Heart left ventricle (tissue), 16 donors: ENCODE measurements at regions not wholly inside any gene's neighbourhood (a gene's known extent, or its start where the extent isn't known, plus 50 kb on each side); places are given as distances from the start of the nearest gene placed in this dataset.

Experiments
- ATAC-seq, 4 donors: fragments of 200-7000 bp; cut with Tn5 transposase; one replicate each; pipeline ENCODE4 v1.9.1; 2020 to 2022; ENCODE audit warnings: moderate library complexity in 4 of 4, mild to moderate bottlenecking in 3 of 4, moderate number of reproducible peaks in 1 of 4
- DNase-seq, 5 donors: peaks; one replicate each; pipeline ENCODE4 v3.0.0-alpha.2; 2020
- H3K27ac ChIP-seq, 12 donors: fragments of 200-600 bp; sonication (generic) in 4 of 12; one replicate each; pipeline versions ENCODE4 v1.5.0 to v1.8.0; 2016 to 2022; ENCODE audit warnings: mild to moderate bottlenecking in 2 of 12
- H3K27me3 ChIP-seq, 9 donors: fragments of 200-600 bp; sonication (generic) in 2 of 9; one replicate each; pipeline versions ENCODE4 v1.5.1 to v1.8.0; 2016 to 2022; ENCODE audit warnings: mild to moderate bottlenecking in 3 of 9
- H3K36me3 ChIP-seq, 9 donors: fragments of 200-600 bp; sonication (generic) in 2 of 9; one replicate each; pipeline versions ENCODE4 v1.5.0 to v1.8.0; 2018 to 2022; ENCODE audit warnings: mild to moderate bottlenecking in 2 of 9
- H3K4me1 ChIP-seq, 12 donors: fragments of 200-600 bp; sonication (generic) in 4 of 12; one replicate each; pipeline versions ENCODE4 v1.5.0 to v1.8.0; 2016 to 2022; ENCODE audit warnings: mild to moderate bottlenecking in 3 of 12
- H3K4me3 ChIP-seq, 12 donors: fragments of 200-600 bp; sonication (generic) in 4 of 12; one replicate each; pipeline versions ENCODE4 v1.5.0 to v1.8.0; 2017 to 2022; ENCODE audit warnings: mild to moderate bottlenecking in 9 of 12, moderate library complexity in 4 of 12
- H3K9me3 ChIP-seq, 12 donors: fragments of 200-600 bp; sonication (generic) in 4 of 12; one replicate each; pipeline versions ENCODE4 v1.5.0 to v1.8.0; 2016 to 2022; ENCODE audit warnings: mild to moderate bottlenecking in 1 of 12
- POLR2A ChIP-seq, 2 donors: fragments of 450-650 bp; IDR thresholded peaks; one replicate each; pipeline ENCODE4 v1.6.1; 2017; ENCODE audit warnings: antibody characterized with exemption in 2 of 2, mild to moderate bottlenecking in 2 of 2, moderate library complexity in 2 of 2
- WGBS, 4 donors: extraction: QIAGEN DNeasy Blood & Tissue Kit in 2 of 4; methylation state at CpG; one replicate each; pipeline versions ENCODE4 v1.1.5 to v1.1.7; 2013 to 2018; 5-methylcytosine and 5-hydroxymethylcytosine counted together
- intact Hi-C, 10 donors: fragments of 100-400 bp; cut with DNase I; formaldehyde crosslinking; loops; one replicate each; pipeline versions ENCODE4 v1.11.1 to v1.14.2; 2022
- TF ChIP-seq, protein P1 (sequence below), 12 donors: fragments of 200-600 bp; sonication (generic) in 4 of 12; IDR thresholded peaks; one replicate each; pipeline versions ENCODE4 v1.5.0 to v1.8.0; 2018 to 2022; ENCODE audit warnings: antibody characterized with exemption in 12 of 12, mild to moderate bottlenecking in 5 of 12
- donor health status: ischemic (EF 13 %, LVEDD 7.1; RV severe dilation, severe dysfunction).
- donor health status: healthy with polysubstance abuse.
- donor health status: DM: no; HTN: yes; CAD: no.
- donor health status: DM: no; HTN: no; CAD: no.
- donor health status: ischemic (EF 25% LVEDD 6.9; RV normal size, moderate dysfunction).
- donor health status: ischemic (EF 25% LVEDD 5.7; RV mildly dilated, moderate dysfunction).
- donor health status: healthy.
- donor health status: DM: yes; HTN: yes; CAD: no.
- donor health status: ischemic (EF 35%, LVEDD 5.7; RV mildly dilated, moderate dysfunction).
- donor health status: nonischemic (EF 11% LVEDD 7.7; RV severe dilation, severe dysfunction).
- donor health status: DM: yes; HTN: yes; CAD: no.
- donor health status: PGD.
- donor health status: ischemic (EF 29% LVEDD 5.4; RV normal size, mild dysfunction).
- donor health status: nonischemic (EF 23%, LVEDD 6.1; RV moderate dilation, normal function).

- intact Hi-C loops, result no loop called here
- no peak for TF ChIP-seq POLR2A (IDR thresholded peaks at IDR 0.05)
- TF ChIP-seq, protein P1, sequence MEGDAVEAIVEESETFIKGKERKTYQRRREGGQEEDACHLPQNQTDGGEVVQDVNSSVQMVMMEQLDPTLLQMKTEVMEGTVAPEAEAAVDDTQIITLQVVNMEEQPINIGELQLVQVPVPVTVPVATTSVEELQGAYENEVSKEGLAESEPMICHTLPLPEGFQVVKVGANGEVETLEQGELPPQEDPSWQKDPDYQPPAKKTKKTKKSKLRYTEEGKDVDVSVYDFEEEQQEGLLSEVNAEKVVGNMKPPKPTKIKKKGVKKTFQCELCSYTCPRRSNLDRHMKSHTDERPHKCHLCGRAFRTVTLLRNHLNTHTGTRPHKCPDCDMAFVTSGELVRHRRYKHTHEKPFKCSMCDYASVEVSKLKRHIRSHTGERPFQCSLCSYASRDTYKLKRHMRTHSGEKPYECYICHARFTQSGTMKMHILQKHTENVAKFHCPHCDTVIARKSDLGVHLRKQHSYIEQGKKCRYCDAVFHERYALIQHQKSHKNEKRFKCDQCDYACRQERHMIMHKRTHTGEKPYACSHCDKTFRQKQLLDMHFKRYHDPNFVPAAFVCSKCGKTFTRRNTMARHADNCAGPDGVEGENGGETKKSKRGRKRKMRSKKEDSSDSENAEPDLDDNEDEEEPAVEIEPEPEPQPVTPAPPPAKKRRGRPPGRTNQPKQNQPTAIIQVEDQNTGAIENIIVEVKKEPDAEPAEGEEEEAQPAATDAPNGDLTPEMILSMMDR (IDR thresholded peaks at IDR 0.05), result no peak
- no peak overlapping the region for H3K27ac ChIP-seq
Observed at GRCh38 chr7:25351761-25352160, 123.5 kb upstream of the NPVF start.

GRCh38 chr7:25353196-25353595, 124.9 kb upstream of the NPVF start:
- ATAC-seq (no peak), DNase-seq (no peak)
- Histone ChIP-seq H3K4me3 (no peak overlapping the region), H3K4me1 (no peaks in the 10 kb centered on the region), H3K9me3 (no peaks in the 10 kb centered on the region), H3K27ac (no peak overlapping the region), H3K36me3 (no peaks in the 10 kb centered on the region), H3K27me3 (peaks cover 0 to 3% (median 0%) of the 10 kb centered on the region in 9 donors)
- no peak for TF ChIP-seq POLR2A (IDR thresholded peaks at IDR 0.05)
- TF ChIP-seq, protein P1 (IDR thresholded peaks at IDR 0.05), result no peak
- intact Hi-C loops, result no loop called here
- WGBS, 4 donors, result 73 to 98% (median 84%) methylated on average over 2 of the region's 2 CpGs

More at GRCh38 chr7:25351761-25352160, 123.5 kb upstream of the NPVF start:
- no peak for DNase-seq
- H3K9me3 ChIP-seq, result no peaks in the 10 kb centered on the region
- peaks cover 0 to 3% (median 0%) of the 10 kb centered on the region in 9 donors for H3K27me3 ChIP-seq
- ATAC-seq, result no peak
- no peaks in the 10 kb centered on the region for H3K4me1 ChIP-seq
- no peaks in the 10 kb centered on the region for H3K36me3 ChIP-seq
- WGBS, 4 donors, result 86 to 93% (median 88%) methylated on average over 4 of the region's 4 CpGs
- no peak overlapping the region for H3K4me3 ChIP-seq

DNA sequence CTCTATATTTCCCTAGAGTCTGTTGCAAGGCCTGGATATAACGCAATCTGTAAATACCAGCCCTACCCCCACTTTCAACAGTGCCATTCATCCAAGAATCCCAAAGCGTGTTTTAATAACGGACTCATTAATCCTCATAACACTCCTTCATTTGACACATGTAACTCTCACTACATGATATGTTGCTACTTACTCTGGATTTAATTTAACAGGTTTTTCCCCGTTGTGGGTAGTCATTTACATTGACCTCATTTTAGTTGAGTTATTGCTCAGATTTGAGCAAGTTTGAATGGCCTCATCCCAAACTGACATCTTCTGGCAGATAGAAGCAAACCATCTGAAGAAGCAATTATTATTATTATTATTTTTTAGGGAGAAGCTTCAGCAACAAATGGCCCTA, 125.4 kb upstream of the NPVF start:
- no peak for TF ChIP-seq POLR2A (IDR thresholded peaks at IDR 0.05)
- TF ChIP-seq, protein P1 (IDR thresholded peaks at IDR 0.05), result no peak
- ATAC-seq (no peak), DNase-seq (no peak)
- H3K27ac ChIP-seq, result no peak overlapping the region
- H3K4me3 ChIP-seq, result no peak overlapping the region
- intact Hi-C loops, result no loop called here
- WGBS, 4 donors, result 91 to 94% (median 93%) methylated on average over 4 of the region's 4 CpGs
- H3K4me1 ChIP-seq, result no peaks in the 10 kb centered on the region
- H3K9me3 ChIP-seq, result no peaks in the 10 kb centered on the region
- no peaks in the 10 kb centered on the region for H3K36me3 ChIP-seq
- H3K27me3 ChIP-seq, result peaks cover 0 to 3% (median 0%) of the 10 kb centered on the region in 9 donors

DNA sequence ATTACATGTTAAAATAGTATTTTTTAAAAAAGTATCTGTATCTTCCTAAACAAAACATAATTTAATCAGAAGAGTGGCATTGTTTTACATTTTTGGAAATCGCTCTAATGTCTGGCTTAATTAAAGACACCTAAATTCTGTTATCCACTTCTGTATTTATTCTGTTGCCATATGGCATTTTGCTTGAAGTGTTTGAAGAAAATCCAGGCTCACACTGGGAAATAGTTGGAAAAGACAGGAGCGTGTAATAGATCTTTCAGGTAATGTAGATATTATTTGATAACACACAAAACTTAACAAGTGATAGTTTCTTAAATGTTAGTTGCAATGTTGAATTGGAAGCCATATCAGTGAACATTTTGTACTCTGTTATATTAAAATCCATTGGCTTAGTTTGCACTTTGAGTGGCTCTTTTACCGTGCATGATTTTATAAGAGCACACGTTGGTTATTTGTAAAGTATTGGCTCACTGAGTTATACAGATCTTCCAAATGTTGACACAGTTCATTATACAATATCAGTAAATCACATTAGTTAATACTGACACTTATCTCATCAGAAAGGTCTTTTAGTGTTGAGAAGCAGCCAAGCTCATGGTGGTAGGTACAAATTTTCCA, 128.4 kb upstream of the NPVF start:
- TF ChIP-seq, protein P1 (IDR thresholded peaks at IDR 0.05), result no peak
- TF ChIP-seq POLR2A (IDR thresholded peaks at IDR 0.05), result no peak
- 78 to 94% (median 85%) methylated on average over 4 of the region's 4 CpGs for WGBS, 4 donors
- no peak overlapping the region for H3K27ac ChIP-seq
- peaks cover 0 to 3% (median 0%) of the 10 kb centered on the region in 9 donors for H3K27me3 ChIP-seq
- H3K9me3 ChIP-seq, result no peaks in the 10 kb centered on the region
- DNase-seq, result no peak
- H3K4me3 ChIP-seq, result no peak overlapping the region
- H3K4me1 ChIP-seq, result peaks cover 0 to 9% (median 0%) of the 10 kb centered on the region in 12 donors
- no peak for ATAC-seq
- intact Hi-C loops, result no loop called here
- no peaks in the 10 kb centered on the region for H3K36me3 ChIP-seq
